K562 (cell line): ENCODE measurements at regions not wholly inside any gene's neighbourhood (a gene's known extent, or its start where the extent isn't known, plus 50 kb on each side); places are given as distances from the start of the nearest gene placed in this dataset.
A peak's percentile ranks its signal among the peaks of the same experiment; 100 is the strongest.

Experiments
- ATAC-seq: fragments of 200-7000 bp; cut with Tn5 transposase; 3 replicates; pipeline ENCODE4 v1.9.1; 2020; ENCODE audit warnings: moderate library complexity
- BruUV-seq: library from RNA; stranded (reverse); fragments of 400-500 nt; replicated peaks from 2 replicates; lab custom pipeline; 2021; lab: Mats Ljungman, UMichigan
- CTCF ChIA-PET: fragments of 300-600 bp; formaldehyde crosslinking; extraction: SDS; loops from one replicate; lab custom pipeline; 2021; ENCODE audit warnings: low intra/inter-chr PET ratio; lab: Yijun Ruan, JAX
- POLR2A ChIA-PET: fragments of 300-600, 350-650 bp; sonication (Branson Sonifier 250); formaldehyde crosslinking; extraction: SDS; loops from one replicate; lab custom pipeline; 2021; ENCODE audit warnings: antibody characterized with exemption, inconsistent platforms; lab: Yijun Ruan, JAX
- DNase-seq, 4 experiments: peaks; one replicate each; pipeline versions ENCODE4 v3.0.0 to v3.0.0-alpha.2; 2011 to 2018; ENCODE audit warnings: low spot score in 3 of 4, mixed read lengths in 3 of 4; ENCODE audit errors: extremely low read depth in 1 of 4
- FAIRE-seq: peaks from 2 replicates; lab custom pipeline; 2011; peaks lifted over from hg19 to GRCh38; lab: Jason Lieb, UNC
- H2AFZ ChIP-seq: 2 replicates; pipeline ENCODE4 v1.6.0; 2011; ENCODE audit warnings: low read depth, low read length, control low read depth, inconsistent platforms
- H3K27ac ChIP-seq: fragments of 200-600 bp; 3 replicates; pipeline ENCODE4 v1.8.0; 2011; ENCODE audit warnings: low read depth, mild to moderate bottlenecking, control low read depth, inconsistent platforms, low read length, moderate library complexity, mixed read lengths; ENCODE audit errors: extremely low read depth
- H3K27me3 ChIP-seq, 2 experiments: fragments of 300-600 bp in 1 of 2; 2 replicates in 1 of 2; 3 replicates in 1 of 2; pipeline versions ENCODE4 v1.6.0 to v1.8.0; 2011; ENCODE audit warnings: inconsistent platforms in 2 of 2, low read length in 2 of 2, mild to moderate bottlenecking in 1 of 2, mixed read lengths in 1 of 2, moderate library complexity in 1 of 2; ENCODE audit not compliant: control insufficient read depth in 2 of 2, insufficient read depth in 2 of 2
- H3K36me3 ChIP-seq: fragments of 300-600 bp; 3 replicates; pipeline ENCODE4 v1.8.0; 2011; ENCODE audit warnings: mild to moderate bottlenecking, low read length, inconsistent platforms; ENCODE audit not compliant: control insufficient read depth, insufficient read depth
- H3K4me1 ChIP-seq, 2 experiments: fragments of 200-600 bp in 1 of 2; replicated peaks in 1 of 2; 2 replicates in 1 of 2; 3 replicates in 1 of 2; pipeline versions ENCODE4 v1.5.1 to v1.8.0; 2011; ENCODE audit warnings: inconsistent platforms in 2 of 2, low read length in 2 of 2, mild to moderate bottlenecking in 1 of 2, mixed read lengths in 1 of 2, moderate library complexity in 1 of 2; ENCODE audit not compliant: control insufficient read depth in 2 of 2, insufficient read depth in 2 of 2
- H3K4me2 ChIP-seq: 2 replicates; pipeline ENCODE4 v1.6.1; 2011; ENCODE audit warnings: low read length, control low read depth, inconsistent platforms, mixed read lengths; ENCODE audit not compliant: insufficient read depth
- H3K4me3 ChIP-seq: fragments of 200-600 bp; sonication (generic), shearing (Covaris generic); 2 replicates; pipeline ENCODE4 v1.5.1; 2016; ENCODE audit warnings: control low read depth, inconsistent platforms
- H3K79me2 ChIP-seq: fragments of 200-600 bp; 3 replicates; pipeline ENCODE4 v1.8.0; 2011; ENCODE audit warnings: low read length, inconsistent platforms; ENCODE audit not compliant: control insufficient read depth, insufficient read depth
- H3K9ac ChIP-seq, 2 experiments: 2 replicates each; pipeline versions ENCODE4 v1.6.0 to v1.6.1; 2011; ENCODE audit warnings: low read depth in 2 of 2, low read length in 2 of 2, control low read depth in 1 of 2, inconsistent platforms in 1 of 2, mild to moderate bottlenecking in 1 of 2, mixed read lengths in 1 of 2; ENCODE audit not compliant: insufficient read depth in 1 of 2
- H3K9me1 ChIP-seq: one replicate; pipeline ENCODE4 v1.6.0; 2011; ENCODE audit warnings: inconsistent platforms, mild to moderate bottlenecking, low read length, moderate library complexity; ENCODE audit not compliant: control insufficient read depth, insufficient read depth
- H3K9me3 ChIP-seq: replicated peaks from 2 replicates; pipeline ENCODE4 v1.5.1; 2011; ENCODE audit warnings: low read depth, low read length, inconsistent platforms; ENCODE audit not compliant: control insufficient read depth, insufficient read depth
- H4K20me1 ChIP-seq: replicated peaks from 2 replicates; pipeline ENCODE4 v1.6.1; 2011; ENCODE audit warnings: low read length, inconsistent platforms, mixed read lengths; ENCODE audit not compliant: control insufficient read depth, insufficient read depth
- CTCF ChIP-seq, 3 experiments: IDR thresholded peaks in 2 of 3; conservative IDR thresholded peaks in 1 of 3; 2 replicates each; pipeline ENCODE4 v1.5.1; 2011 to 2012; ENCODE audit warnings: low read length in 3 of 3, mild to moderate bottlenecking in 3 of 3, control low read depth in 2 of 3, improper control_type of control experiment in 1 of 3, inconsistent platforms in 1 of 3, low read depth in 1 of 3, mixed read lengths in 1 of 3, moderate library complexity in 1 of 3; ENCODE audit not compliant: insufficient read depth in 2 of 3
- JUND ChIP-seq, 2 experiments: IDR thresholded peaks; 2 replicates in 1 of 2; 3 replicates in 1 of 2; pipeline ENCODE4 v1.6.1; 2011; ENCODE audit warnings: borderline replicate concordance in 2 of 2, low read depth in 2 of 2, low read length in 2 of 2, improper control_type of control experiment in 1 of 2, missing biosample characterization in 1 of 2, missing genetic modification characterization in 1 of 2, missing genetic modification reagents in 1 of 2
- WGBS: fragments of 100-300 bp; shearing (Covaris generic); methylation state at CpG from one replicate; pipeline ENCODE4 v1.1.6; 2016; ENCODE audit warnings: low coverage, mixed read lengths; ENCODE audit not compliant: insufficient coverage; ENCODE audit errors: missing lambda C conversion rate; 5-methylcytosine and 5-hydroxymethylcytosine counted together
- in situ Hi-C: fragments of 300-500 bp; cut with MboI; formaldehyde crosslinking; loops from 4 replicates; pipeline ENCODE4 v1.15.0; 2018; ENCODE audit warnings: inconsistent platforms, mixed read lengths
- intact Hi-C: fragments of 100-400 bp; cut with micrococcal nuclease; formaldehyde crosslinking; loops from 2 replicates; pipeline ENCODE4 v1.14.2; 2022

- no peak for FAIRE-seq
Observed at GRCh38 chr18:27608742-27609141, 423.6 kb upstream of the CHST9 start.

More at GRCh38 chr18:27608742-27609141, 423.6 kb upstream of the CHST9 start:
- H3K36me3 ChIP-seq: no peaks in the 10 kb centered on the region
- H3K27ac ChIP-seq: no peak overlapping the region
- ChIA-PET POLR2A (no interaction called here), CTCF (no interaction called here)
- DNase-seq (peak in 1 of 4 experiments; percentile 1), ATAC-seq (no peak)
- H3K9ac ChIP-seq: no peak overlapping the region
- no peaks in the 10 kb centered on the region for H4K20me1 ChIP-seq
- TF ChIP-seq JUND (IDR thresholded peaks at IDR 0.05; ENCODE audit: borderline replicate concordance, low read depth, low read length) (no peak), JUND (tag; IDR thresholded peaks at IDR 0.05; ENCODE audit: borderline replicate concordance, low read depth, low read length) (no peak), CTCF (IDR thresholded peaks at IDR 0.05 in 2 of 3, conservative IDR thresholded peaks at IDR 0.05 in 1 of 3; ENCODE audit: insufficient read depth in 2 of 3, low read depth in 1 of 3, low read length in 3 of 3) (0 out of 6 replicates have a peak, but pooled peaks of 2 of the 3 experiments have one; percentile 5 to 15)
- in situ Hi-C loops: no loop called here
- no peaks in the 10 kb centered on the region for H3K27me3 ChIP-seq
- no peaks in the 10 kb centered on the region for H3K9me1 ChIP-seq
- no peak overlapping the region for H3K4me2 ChIP-seq
- H3K4me3 ChIP-seq: no peak overlapping the region
- intact Hi-C loops: no loop called here
- no peaks in the 10 kb centered on the region for H3K4me1 ChIP-seq
- 0% methylated on average over 3 of the region's 3 CpGs for WGBS
- BruUV-seq: no TSS peak
- H2AFZ ChIP-seq: no peak overlapping the region
- no peaks in the 10 kb centered on the region for H3K79me2 ChIP-seq
- no peaks in the 10 kb centered on the region for H3K9me3 ChIP-seq
